SK-N-SH (cell line): ENCODE measurements at regions not wholly inside any gene's neighbourhood (a gene's known extent, or its start where the extent isn't known, plus 50 kb on each side); places are given as distances from the start of the nearest gene placed in this dataset.

Experiments
- CTCF ChIA-PET: fragments of 300-600, 350-600 bp; formaldehyde crosslinking; extraction: SDS; loops from one replicate; lab custom pipeline; 2021; lab: Yijun Ruan, JAX
- POLR2A ChIA-PET: fragments of 350-600 bp; sonication (Branson Sonifier 250); formaldehyde crosslinking; extraction: SDS; loops from one replicate; lab custom pipeline; 2020; ENCODE audit warnings: antibody characterized with exemption, inconsistent platforms; lab: Yijun Ruan, JAX
- DNase-seq: peaks from one replicate; pipeline ENCODE4 v3.0.0; 2012
- H2AFZ ChIP-seq: fragments of 200-600 bp; sonication (generic); 2 replicates; pipeline ENCODE4 v1.8.1; 2016; ENCODE audit warnings: antibody characterized with exemption, mild to moderate bottlenecking, low read depth
- H3F3A ChIP-seq: fragments of 200-600 bp; sonication (generic); replicated peaks from 2 replicates; pipeline ENCODE3; 2016; ENCODE audit warnings: antibody characterized with exemption, mild to moderate bottlenecking; ENCODE audit not compliant: insufficient read depth
- H3K27ac ChIP-seq, 2 experiments: fragments of 200-500 bp in 1 of 2; fragments of 200-600 bp in 1 of 2; sonication (Bioruptor generic) in 1 of 2; sonication (generic), shearing (Covaris generic) in 1 of 2; 2 replicates each; pipeline versions ENCODE4 v1.5.1 to v1.6.1; 2014 to 2016; ENCODE audit warnings: low read depth in 2 of 2, inconsistent platforms in 1 of 2, low read length in 1 of 2, mild to moderate bottlenecking in 1 of 2, mixed read lengths in 1 of 2
- H3K27me3 ChIP-seq: fragments of 200-600 bp; sonication (generic), shearing (Covaris generic); 2 replicates; pipeline ENCODE4 v1.6.1; 2016; ENCODE audit warnings: mixed run types; ENCODE audit not compliant: insufficient read depth
- H3K36me3 ChIP-seq, 2 experiments: fragments of 200-500 bp in 1 of 2; fragments of 200-600 bp in 1 of 2; sonication (Bioruptor generic) in 1 of 2; sonication (generic) in 1 of 2; replicated peaks in 1 of 2; 2 replicates each; pipeline versions ENCODE3 to v1.5.1; 2014 to 2016; ENCODE audit warnings: low read length in 1 of 2, mild to moderate bottlenecking in 1 of 2; ENCODE audit not compliant: insufficient read depth in 2 of 2, control insufficient read depth in 1 of 2
- H3K4me1 ChIP-seq, 2 experiments: fragments of 200-500 bp in 1 of 2; fragments of 200-600 bp in 1 of 2; sonication (Bioruptor generic) in 1 of 2; sonication (generic), shearing (Covaris generic) in 1 of 2; 2 replicates each; pipeline versions ENCODE4 v1.5.1 to v1.6.1; 2014 to 2016; ENCODE audit warnings: low read depth in 1 of 2, low read length in 1 of 2, mixed run types in 1 of 2; ENCODE audit not compliant: insufficient read depth in 2 of 2, control insufficient read depth in 1 of 2
- H3K4me2 ChIP-seq: fragments of 200-600 bp; sonication (generic), shearing (Covaris generic); 2 replicates; pipeline ENCODE4 v1.6.1; 2017; ENCODE audit warnings: mixed run types
- H3K4me3 ChIP-seq, 2 experiments: fragments of 200-500 bp in 1 of 2; fragments of 200-600 bp in 1 of 2; sonication (Bioruptor generic) in 1 of 2; sonication (generic), shearing (Covaris generic) in 1 of 2; 2 replicates each; pipeline versions ENCODE4 v1.5.1 to v1.8.1; 2014 to 2016; ENCODE audit warnings: low read depth in 2 of 2, inconsistent platforms in 1 of 2, low read length in 1 of 2, mild to moderate bottlenecking in 1 of 2, mixed read lengths in 1 of 2, moderate library complexity in 1 of 2
- H3K79me2 ChIP-seq: fragments of 200-600 bp; sonication (generic); 2 replicates; pipeline ENCODE4 v1.8.1; 2017; ENCODE audit warnings: mild to moderate bottlenecking; ENCODE audit not compliant: insufficient read depth
- H3K9ac ChIP-seq: fragments of 200-600 bp; sonication (generic); 2 replicates; pipeline ENCODE4 v1.6.1; 2017; ENCODE audit warnings: mixed run types
- H3K9me2 ChIP-seq: fragments of 200-600 bp; sonication (generic); 2 replicates; pipeline ENCODE4 v1.6.1; 2017; ENCODE audit warnings: mixed run types
- H3K9me3 ChIP-seq: fragments of 200-600 bp; sonication (generic); 2 replicates; pipeline ENCODE4 v1.6.1; 2017; ENCODE audit warnings: mixed run types, mild to moderate bottlenecking, moderate library complexity
- H4K20me1 ChIP-seq: fragments of 200-600 bp; sonication (generic); 2 replicates; pipeline ENCODE4 v1.6.1; 2017; ENCODE audit warnings: mild to moderate bottlenecking, mixed run types; ENCODE audit not compliant: insufficient read depth
- CHD2 ChIP-seq: fragments of 150-350 bp; IDR thresholded peaks from 2 replicates; pipeline ENCODE4 v1.6.1; 2018; ENCODE audit warnings: low read length; ENCODE audit not compliant: partially characterized antibody
- ELF1 ChIP-seq: IDR thresholded peaks from 2 replicates; pipeline ENCODE4 v1.4.0; 2012
- EP300 ChIP-seq, 2 experiments: IDR thresholded peaks; 2 replicates each; pipeline versions ENCODE4 v1.4.0 to v1.6.1; 2012; ENCODE audit warnings: borderline replicate concordance in 1 of 2, low read depth in 1 of 2, low read length in 1 of 2
- FOSL2 ChIP-seq: IDR thresholded peaks from 2 replicates; pipeline ENCODE4 v1.4.0; 2012; ENCODE audit warnings: low read depth, mild to moderate bottlenecking, moderate library complexity, borderline replicate concordance
- GABPA ChIP-seq: IDR thresholded peaks from 2 replicates; pipeline ENCODE4 v1.4.0; 2012; ENCODE audit warnings: low read depth, mild to moderate bottlenecking
- MEF2A ChIP-seq: IDR thresholded peaks from 2 replicates; pipeline ENCODE4 v1.4.0; 2012; ENCODE audit warnings: low read depth, borderline replicate concordance
- MXI1 ChIP-seq: IDR thresholded peaks from 2 replicates; pipeline ENCODE4 v1.6.1; 2012; ENCODE audit warnings: mild to moderate bottlenecking, low read depth, low read length, improper control_type of control experiment
- POLR2AphosphoS5 ChIP-seq: IDR thresholded peaks from 2 replicates; pipeline ENCODE4 v1.6.1; 2012; ENCODE audit warnings: low read depth, low read length
- RFX5 ChIP-seq: IDR thresholded peaks from 2 replicates; pipeline ENCODE4 v1.6.1; 2012; ENCODE audit warnings: mild to moderate bottlenecking, improper control_type of control experiment, low read length
- RXRA ChIP-seq: IDR thresholded peaks from 2 replicates; pipeline ENCODE4 v1.4.0; 2012; ENCODE audit warnings: low read depth, mild to moderate bottlenecking, borderline replicate concordance
- SMC3 ChIP-seq: IDR thresholded peaks from 2 replicates; pipeline ENCODE4 v1.6.1; 2012; ENCODE audit warnings: low read depth, low read length, improper control_type of control experiment
- YY1 ChIP-seq: IDR thresholded peaks from 2 replicates; pipeline ENCODE4 v1.4.0; 2012; ENCODE audit warnings: low read depth, mild to moderate bottlenecking
- WGBS: methylation state at CpG from one replicate; pipeline ENCODE4 v1.1.6; 2017; ENCODE audit warnings: low lambda C conversion rate; 5-methylcytosine and 5-hydroxymethylcytosine counted together
- TF ChIP-seq, protein P1 (sequence below): IDR thresholded peaks from 2 replicates; pipeline ENCODE4 v1.4.0; 2012; ENCODE audit warnings: low read depth, borderline replicate concordance
- TF ChIP-seq, protein P2 (sequence below): IDR thresholded peaks from 2 replicates; pipeline ENCODE4 v1.6.1; 2012; ENCODE audit warnings: mild to moderate bottlenecking, low read depth, low read length, moderate library complexity
- TF ChIP-seq, protein P3 (sequence below): IDR thresholded peaks from 2 replicates; pipeline ENCODE4; 2012
- TF ChIP-seq, protein P4 (sequence below): fragments of 150-350 bp; IDR thresholded peaks from 2 replicates; pipeline ENCODE4 v1.6.1; 2017; ENCODE audit warnings: antibody characterized with exemption, low read length, low read depth, borderline replicate concordance
- TF ChIP-seq, protein P5 (sequence below): IDR thresholded peaks from 2 replicates; pipeline ENCODE4 v1.4.0; 2012; ENCODE audit warnings: low read depth, borderline replicate concordance

DNA sequence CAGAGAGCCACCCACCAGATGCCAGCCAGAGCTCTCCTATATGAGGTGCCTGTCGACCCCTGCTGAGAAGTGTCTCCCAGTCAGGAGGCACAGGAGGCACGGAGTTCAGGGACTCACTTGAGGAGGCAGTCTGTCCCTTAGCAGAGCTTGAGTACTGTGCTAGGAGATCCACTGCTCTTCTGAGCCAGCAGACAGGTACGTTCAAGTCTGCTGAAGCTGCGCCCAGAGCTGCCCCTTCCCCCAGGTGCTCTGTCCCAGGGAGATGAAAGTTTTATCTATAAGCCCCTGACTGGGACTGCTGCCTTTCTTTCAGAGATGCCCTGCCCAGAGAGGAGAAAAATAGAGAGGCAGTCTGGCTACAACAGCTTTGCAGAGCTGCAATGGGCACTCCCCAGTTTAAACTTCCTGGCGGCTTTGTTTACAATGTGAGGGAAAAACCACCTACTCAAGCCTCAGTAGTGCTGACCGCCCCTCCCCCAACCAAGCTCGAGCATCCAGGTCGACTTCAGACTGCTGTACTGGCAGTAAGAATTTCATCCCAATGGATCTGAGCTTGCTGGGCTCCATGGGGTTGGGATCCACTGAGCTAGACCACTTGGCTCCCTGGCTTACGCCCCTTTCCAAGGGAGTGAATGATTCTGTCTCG is 146.7 kb upstream of the USP15 start:
- no peaks in the 10 kb centered on the region for H3K4me1 ChIP-seq

More for the DNA sequence above, 146.7 kb upstream of the USP15 start:
- DNase-seq: no peak
- H3K4me3 ChIP-seq: no peak overlapping the region
- H3K9me2 ChIP-seq: no peaks in the 10 kb centered on the region
- no peak overlapping the region for H2AFZ ChIP-seq
- H3K36me3 ChIP-seq: no peaks in the 10 kb centered on the region
- TF ChIP-seq CHD2: no peak
- TF ChIP-seq, protein P1, sequence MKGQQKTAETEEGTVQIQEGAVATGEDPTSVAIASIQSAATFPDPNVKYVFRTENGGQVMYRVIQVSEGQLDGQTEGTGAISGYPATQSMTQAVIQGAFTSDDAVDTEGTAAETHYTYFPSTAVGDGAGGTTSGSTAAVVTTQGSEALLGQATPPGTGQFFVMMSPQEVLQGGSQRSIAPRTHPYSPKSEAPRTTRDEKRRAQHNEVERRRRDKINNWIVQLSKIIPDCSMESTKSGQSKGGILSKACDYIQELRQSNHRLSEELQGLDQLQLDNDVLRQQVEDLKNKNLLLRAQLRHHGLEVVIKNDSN: no peak
- TF ChIP-seq YY1: no peak
- no peak for TF ChIP-seq MEF2A
- no peak for TF ChIP-seq EP300 (IDR thresholded peaks at IDR 0.05; ENCODE audit: borderline replicate concordance in 1 of 2, low read depth in 1 of 2, low read length in 1 of 2)
- no peak for TF ChIP-seq FOSL2
- no peak for TF ChIP-seq RXRA
- TF ChIP-seq, protein P2, sequence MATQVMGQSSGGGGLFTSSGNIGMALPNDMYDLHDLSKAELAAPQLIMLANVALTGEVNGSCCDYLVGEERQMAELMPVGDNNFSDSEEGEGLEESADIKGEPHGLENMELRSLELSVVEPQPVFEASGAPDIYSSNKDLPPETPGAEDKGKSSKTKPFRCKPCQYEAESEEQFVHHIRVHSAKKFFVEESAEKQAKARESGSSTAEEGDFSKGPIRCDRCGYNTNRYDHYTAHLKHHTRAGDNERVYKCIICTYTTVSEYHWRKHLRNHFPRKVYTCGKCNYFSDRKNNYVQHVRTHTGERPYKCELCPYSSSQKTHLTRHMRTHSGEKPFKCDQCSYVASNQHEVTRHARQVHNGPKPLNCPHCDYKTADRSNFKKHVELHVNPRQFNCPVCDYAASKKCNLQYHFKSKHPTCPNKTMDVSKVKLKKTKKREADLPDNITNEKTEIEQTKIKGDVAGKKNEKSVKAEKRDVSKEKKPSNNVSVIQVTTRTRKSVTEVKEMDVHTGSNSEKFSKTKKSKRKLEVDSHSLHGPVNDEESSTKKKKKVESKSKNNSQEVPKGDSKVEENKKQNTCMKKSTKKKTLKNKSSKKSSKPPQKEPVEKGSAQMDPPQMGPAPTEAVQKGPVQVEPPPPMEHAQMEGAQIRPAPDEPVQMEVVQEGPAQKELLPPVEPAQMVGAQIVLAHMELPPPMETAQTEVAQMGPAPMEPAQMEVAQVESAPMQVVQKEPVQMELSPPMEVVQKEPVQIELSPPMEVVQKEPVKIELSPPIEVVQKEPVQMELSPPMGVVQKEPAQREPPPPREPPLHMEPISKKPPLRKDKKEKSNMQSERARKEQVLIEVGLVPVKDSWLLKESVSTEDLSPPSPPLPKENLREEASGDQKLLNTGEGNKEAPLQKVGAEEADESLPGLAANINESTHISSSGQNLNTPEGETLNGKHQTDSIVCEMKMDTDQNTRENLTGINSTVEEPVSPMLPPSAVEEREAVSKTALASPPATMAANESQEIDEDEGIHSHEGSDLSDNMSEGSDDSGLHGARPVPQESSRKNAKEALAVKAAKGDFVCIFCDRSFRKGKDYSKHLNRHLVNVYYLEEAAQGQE: no peak
- no peak for TF ChIP-seq ELF1
- no peak for TF ChIP-seq RFX5
- no peak for TF ChIP-seq GABPA
- TF ChIP-seq, protein P3, sequence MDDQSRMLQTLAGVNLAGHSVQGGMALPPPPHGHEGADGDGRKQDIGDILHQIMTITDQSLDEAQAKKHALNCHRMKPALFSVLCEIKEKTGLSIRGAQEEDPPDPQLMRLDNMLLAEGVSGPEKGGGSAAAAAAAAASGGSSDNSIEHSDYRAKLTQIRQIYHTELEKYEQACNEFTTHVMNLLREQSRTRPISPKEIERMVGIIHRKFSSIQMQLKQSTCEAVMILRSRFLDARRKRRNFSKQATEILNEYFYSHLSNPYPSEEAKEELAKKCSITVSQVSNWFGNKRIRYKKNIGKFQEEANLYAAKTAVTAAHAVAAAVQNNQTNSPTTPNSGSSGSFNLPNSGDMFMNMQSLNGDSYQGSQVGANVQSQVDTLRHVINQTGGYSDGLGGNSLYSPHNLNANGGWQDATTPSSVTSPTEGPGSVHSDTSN: no peak
- TF ChIP-seq, protein P4, sequence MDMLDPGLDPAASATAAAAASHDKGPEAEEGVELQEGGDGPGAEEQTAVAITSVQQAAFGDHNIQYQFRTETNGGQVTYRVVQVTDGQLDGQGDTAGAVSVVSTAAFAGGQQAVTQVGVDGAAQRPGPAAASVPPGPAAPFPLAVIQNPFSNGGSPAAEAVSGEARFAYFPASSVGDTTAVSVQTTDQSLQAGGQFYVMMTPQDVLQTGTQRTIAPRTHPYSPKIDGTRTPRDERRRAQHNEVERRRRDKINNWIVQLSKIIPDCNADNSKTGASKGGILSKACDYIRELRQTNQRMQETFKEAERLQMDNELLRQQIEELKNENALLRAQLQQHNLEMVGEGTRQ: no peak
- TF ChIP-seq POLR2AphosphoS5: no peak
- TF ChIP-seq SMC3: no peak
- TF ChIP-seq MXI1: no peak
- TF ChIP-seq, protein P5, sequence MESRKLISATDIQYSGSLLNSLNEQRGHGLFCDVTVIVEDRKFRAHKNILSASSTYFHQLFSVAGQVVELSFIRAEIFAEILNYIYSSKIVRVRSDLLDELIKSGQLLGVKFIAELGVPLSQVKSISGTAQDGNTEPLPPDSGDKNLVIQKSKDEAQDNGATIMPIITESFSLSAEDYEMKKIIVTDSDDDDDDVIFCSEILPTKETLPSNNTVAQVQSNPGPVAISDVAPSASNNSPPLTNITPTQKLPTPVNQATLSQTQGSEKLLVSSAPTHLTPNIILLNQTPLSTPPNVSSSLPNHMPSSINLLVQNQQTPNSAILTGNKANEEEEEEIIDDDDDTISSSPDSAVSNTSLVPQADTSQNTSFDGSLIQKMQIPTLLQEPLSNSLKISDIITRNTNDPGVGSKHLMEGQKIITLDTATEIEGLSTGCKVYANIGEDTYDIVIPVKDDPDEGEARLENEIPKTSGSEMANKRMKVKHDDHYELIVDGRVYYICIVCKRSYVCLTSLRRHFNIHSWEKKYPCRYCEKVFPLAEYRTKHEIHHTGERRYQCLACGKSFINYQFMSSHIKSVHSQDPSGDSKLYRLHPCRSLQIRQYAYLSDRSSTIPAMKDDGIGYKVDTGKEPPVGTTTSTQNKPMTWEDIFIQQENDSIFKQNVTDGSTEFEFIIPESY: no peak
- no peak overlapping the region for H3K4me2 ChIP-seq
- no peak overlapping the region for H3K9ac ChIP-seq
- no peaks in the 10 kb centered on the region for H3K9me3 ChIP-seq
- CTCF ChIA-PET: interaction anchor here (1.2 kb wide), 1 partner anchor 97 kb away, joined by 3 read pairs; no protein-coding TSS in a partner anchor
- no peaks in the 10 kb centered on the region for H3K27me3 ChIP-seq
- WGBS: 10% methylated on average over 7 of the region's 10 CpGs
- no peaks in the 10 kb centered on the region for H3K79me2 ChIP-seq
- POLR2A ChIA-PET: no interaction called here
- no peak overlapping the region for H3K27ac ChIP-seq
- H3F3A ChIP-seq: no peaks in the 10 kb centered on the region
- no peaks in the 10 kb centered on the region for H4K20me1 ChIP-seq
